Pancreas (tissue), 10 donors: ENCODE measurements at regions not wholly inside any gene's neighbourhood (a gene's known extent, or its start where the extent isn't known, plus 50 kb on each side); places are given as distances from the start of the nearest gene placed in this dataset.
"Not testable (repeated sequence)": the region's sequence is repeated elsewhere in the genome, so short reads cannot be mapped to it uniquely, and the experiment has no call there.

Source experiments
- ATAC-seq, 4 donors: fragments of 200-7000 bp; cut with Tn5 transposase; one replicate each; pipeline versions ENCODE4 v1.8.0 to v1.9.1; 2020; ENCODE audit warnings: mild to moderate bottlenecking in 4 of 4, moderate library complexity in 4 of 4
- DNase-seq, 6 donors: peaks; one replicate each; pipeline ENCODE4 v3.0.0-alpha.2; 2020
- FAIRE-seq: peaks from 2 replicates; lab custom pipeline; 2012; peaks lifted over from hg19 to GRCh38; lab: Jason Lieb, UNC
- H3K27ac ChIP-seq, 4 donors: fragments of 200-600 bp; sonication (generic); 1 replicate in 3 of 4; 2 replicates in 1 of 4; pipeline versions ENCODE4 v1.5.0 to v1.8.0; 2020
- H3K27me3 ChIP-seq, 4 donors: fragments of 200-600 bp; one replicate each; pipeline ENCODE4 v1.8.0; 2021
- H3K36me3 ChIP-seq, 3 donors: fragments of 200-600 bp; sonication (generic) in 1 of 3; one replicate each; pipeline versions ENCODE4 v1.5.0 to v1.8.0; 2020 to 2021
- H3K4me1 ChIP-seq, 3 donors: fragments of 200-600 bp; one replicate each; pipeline ENCODE4 v1.8.0; 2021
- H3K4me3 ChIP-seq, 4 donors: fragments of 200-600 bp; sonication (generic) in 2 of 4; one replicate each; pipeline versions ENCODE4 v1.5.0 to v1.8.0; 2020 to 2021
- H3K9me3 ChIP-seq, 4 donors: fragments of 200-600 bp; one replicate each; pipeline ENCODE4 v1.8.0; 2021
- WGBS, 2 donors: extraction: QIAGEN DNeasy Blood & Tissue Kit; methylation state at CpG; one replicate each; pipeline ENCODE4 v1.1.7; 2013; 5-methylcytosine and 5-hydroxymethylcytosine counted together
- intact Hi-C, 3 donors: fragments of 100-400 bp; cut with DNase I; formaldehyde crosslinking; loops; one replicate each; pipeline versions ENCODE4 v1.11.1 to v1.14.2; 2022
- TF ChIP-seq, protein P1 (sequence below), 4 donors: fragments of 200-600 bp; sonication (generic) in 3 of 4; IDR thresholded peaks; one replicate each; pipeline versions ENCODE4 v1.5.0 to v1.8.0; 2021; ENCODE audit warnings: antibody characterized with exemption in 4 of 4
- donor health status: healthy with polysubstance abuse.
- donor health status: DM: no; HTN: no; CAD: no; lungs with moderate emphysema.
- donor health status: DM: no; HTN: no; CAD: no.
- donor health status: control.
- donor health status: control.
- donor health status: Bipolar disorder and iron deficiency.
- donor health status: DM: yes; HTN: yes; CAD: no.
- donor health status: DM: no; HTN: no; CAD: no.
- donor health status: DM: no; HTN: no; CAD: no.
- donor health status: DM: yes; HTN: yes; CAD: no.

DNA sequence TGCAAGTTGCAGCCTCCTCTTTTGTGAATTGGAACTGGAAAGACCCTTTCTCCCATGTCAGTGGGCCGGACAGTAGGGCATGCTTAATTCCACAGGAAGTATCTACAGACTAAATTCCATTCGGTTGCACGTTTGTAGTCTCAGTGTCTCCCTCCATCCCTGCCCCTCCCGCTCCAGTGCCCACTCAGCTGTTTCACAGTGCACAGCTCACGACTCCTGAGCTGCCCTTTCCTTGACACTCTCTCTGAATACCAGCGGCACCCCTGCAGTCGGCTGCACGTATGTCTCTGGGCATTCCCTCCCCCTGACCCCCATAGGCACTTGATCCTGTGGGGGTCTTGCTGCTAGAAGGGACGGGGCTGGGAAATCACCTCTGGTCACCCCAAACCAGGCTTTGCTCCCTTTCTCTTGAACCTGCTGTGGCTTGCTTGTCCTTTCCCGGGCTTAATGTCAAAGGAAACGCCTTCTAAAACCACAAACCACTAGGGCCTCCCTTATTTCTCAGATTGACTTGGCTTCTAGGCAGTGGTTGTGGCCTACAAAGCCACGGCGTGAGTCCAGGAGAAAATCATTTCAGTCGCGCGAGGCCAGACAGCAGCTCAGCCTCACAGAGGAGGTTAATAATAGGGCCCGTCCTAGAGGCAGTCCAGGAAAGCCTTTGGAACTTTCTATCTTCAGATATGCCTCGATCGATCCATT, 365.3 kb upstream of the PROX1 start:
- H3K4me1 ChIP-seq = no peaks in the 10 kb centered on the region
- ATAC-seq = no peak
- no peak for FAIRE-seq

DNA sequence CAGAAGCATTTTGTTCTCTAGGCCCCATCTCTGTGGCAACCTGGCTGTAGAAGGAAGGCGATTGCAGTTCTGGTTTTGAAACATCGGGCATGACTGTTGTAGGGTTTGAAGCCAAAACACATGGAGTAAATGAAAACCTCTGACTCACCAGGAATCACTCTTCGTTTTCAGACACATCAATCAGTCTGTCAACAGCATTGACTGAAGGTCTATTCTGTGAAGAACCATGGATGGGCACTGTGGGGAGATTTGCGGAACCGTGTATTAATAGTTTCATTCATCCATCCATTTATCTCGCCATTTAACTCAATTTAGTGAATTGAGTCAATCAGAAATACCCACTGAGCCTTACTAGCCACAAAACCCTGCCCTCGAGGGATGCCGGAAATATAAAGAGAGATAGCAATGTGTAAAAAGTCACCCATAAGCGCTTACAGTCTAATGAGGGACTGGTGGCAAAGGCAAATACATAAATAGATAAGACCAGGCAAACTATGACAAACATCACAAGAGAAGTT, 364.6 kb upstream of the PROX1 start:
- no peak for FAIRE-seq
- no peaks in the 10 kb centered on the region for H3K4me1 ChIP-seq
- 74 to 77% methylated on average over 9 of the region's 9 CpGs for WGBS, 2 donors
- no peaks in the 10 kb centered on the region for H3K36me3 ChIP-seq
- no peak overlapping the region for H3K27ac ChIP-seq
- TF ChIP-seq, protein P1, sequence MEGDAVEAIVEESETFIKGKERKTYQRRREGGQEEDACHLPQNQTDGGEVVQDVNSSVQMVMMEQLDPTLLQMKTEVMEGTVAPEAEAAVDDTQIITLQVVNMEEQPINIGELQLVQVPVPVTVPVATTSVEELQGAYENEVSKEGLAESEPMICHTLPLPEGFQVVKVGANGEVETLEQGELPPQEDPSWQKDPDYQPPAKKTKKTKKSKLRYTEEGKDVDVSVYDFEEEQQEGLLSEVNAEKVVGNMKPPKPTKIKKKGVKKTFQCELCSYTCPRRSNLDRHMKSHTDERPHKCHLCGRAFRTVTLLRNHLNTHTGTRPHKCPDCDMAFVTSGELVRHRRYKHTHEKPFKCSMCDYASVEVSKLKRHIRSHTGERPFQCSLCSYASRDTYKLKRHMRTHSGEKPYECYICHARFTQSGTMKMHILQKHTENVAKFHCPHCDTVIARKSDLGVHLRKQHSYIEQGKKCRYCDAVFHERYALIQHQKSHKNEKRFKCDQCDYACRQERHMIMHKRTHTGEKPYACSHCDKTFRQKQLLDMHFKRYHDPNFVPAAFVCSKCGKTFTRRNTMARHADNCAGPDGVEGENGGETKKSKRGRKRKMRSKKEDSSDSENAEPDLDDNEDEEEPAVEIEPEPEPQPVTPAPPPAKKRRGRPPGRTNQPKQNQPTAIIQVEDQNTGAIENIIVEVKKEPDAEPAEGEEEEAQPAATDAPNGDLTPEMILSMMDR (IDR thresholded peaks at IDR 0.05) = no peak
- H3K9me3 ChIP-seq = no peaks in the 10 kb centered on the region
- intact Hi-C loops = no loop called here
- H3K27me3 ChIP-seq = no peaks in the 10 kb centered on the region
- no peak for ATAC-seq
- no peak overlapping the region for H3K4me3 ChIP-seq
- no peak for DNase-seq

More for the DNA sequence above, 365.3 kb upstream of the PROX1 start:
- Histone ChIP-seq H3K27me3 (no peaks in the 10 kb centered on the region), H3K4me3 (no peak overlapping the region), H3K9me3 (no peaks in the 10 kb centered on the region), H3K27ac (no peak overlapping the region), H3K36me3 (no peaks in the 10 kb centered on the region)
- WGBS, 2 donors = 88 to 89% methylated on average over 19 of the region's 19 CpGs
- TF ChIP-seq, protein P1 (IDR thresholded peaks at IDR 0.05) = no peak
- intact Hi-C loops = no loop called here
- DNase-seq = no peak

DNA sequence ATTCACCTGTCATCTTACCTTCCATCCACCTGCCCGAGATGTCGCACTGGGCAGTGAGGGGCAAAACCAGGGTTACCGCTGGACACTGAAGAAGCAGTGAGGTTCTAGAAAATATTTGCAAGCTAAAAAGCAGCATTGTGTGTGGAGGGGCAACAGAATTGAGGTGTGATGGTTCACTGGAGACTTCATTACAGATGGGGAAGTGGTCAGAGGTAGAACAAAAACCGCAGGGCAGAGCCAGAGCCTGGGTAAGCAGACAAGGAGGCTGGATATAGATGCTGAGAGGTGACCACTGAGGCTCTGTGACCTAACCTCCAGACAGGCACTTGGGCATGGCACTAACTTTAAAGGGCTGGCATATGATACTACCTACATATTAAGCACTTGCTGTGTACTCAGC, 363.9 kb upstream of the PROX1 start:
- Histone ChIP-seq H3K4me3 (no peak overlapping the region), H3K4me1 (no peaks in the 10 kb centered on the region), H3K9me3 (no peaks in the 10 kb centered on the region), H3K27me3 (no peaks in the 10 kb centered on the region), H3K36me3 (no peaks in the 10 kb centered on the region), H3K27ac (no peak overlapping the region)
- DNase-seq (no peak), ATAC-seq (no peak), FAIRE-seq (no peak)
- TF ChIP-seq, protein P1 (IDR thresholded peaks at IDR 0.05) = no peak
- 69 to 72% methylated on average over 4 of the region's 4 CpGs for WGBS, 2 donors
- intact Hi-C loops = no loop called here

DNA sequence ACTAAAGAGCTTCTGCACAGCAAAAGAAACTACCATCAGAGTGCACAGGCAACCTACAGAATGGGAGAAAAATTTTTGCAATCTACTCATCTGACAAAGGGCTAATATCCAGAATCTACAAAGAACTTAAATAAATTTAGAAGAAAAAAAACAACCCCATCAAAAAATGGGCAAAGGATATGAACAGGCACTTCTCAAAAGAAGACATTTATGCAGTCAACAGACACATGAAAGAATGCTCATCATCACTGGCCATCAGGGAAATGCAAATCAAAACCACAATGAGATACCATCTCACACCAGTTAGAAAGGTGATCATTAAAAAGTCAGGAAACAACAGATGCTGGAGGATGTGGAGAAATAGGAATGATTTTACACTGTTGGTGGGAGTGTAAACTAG, 351.0 kb upstream of the PROX1 start:
- H3K4me1 ChIP-seq, H3K27me3 ChIP-seq, DNase-seq, H3K36me3 ChIP-seq, intact Hi-C loops, H3K27ac ChIP-seq, ATAC-seq, H3K4me3 ChIP-seq, H3K9me3 ChIP-seq, FAIRE-seq: not testable (repeated sequence)

DNA sequence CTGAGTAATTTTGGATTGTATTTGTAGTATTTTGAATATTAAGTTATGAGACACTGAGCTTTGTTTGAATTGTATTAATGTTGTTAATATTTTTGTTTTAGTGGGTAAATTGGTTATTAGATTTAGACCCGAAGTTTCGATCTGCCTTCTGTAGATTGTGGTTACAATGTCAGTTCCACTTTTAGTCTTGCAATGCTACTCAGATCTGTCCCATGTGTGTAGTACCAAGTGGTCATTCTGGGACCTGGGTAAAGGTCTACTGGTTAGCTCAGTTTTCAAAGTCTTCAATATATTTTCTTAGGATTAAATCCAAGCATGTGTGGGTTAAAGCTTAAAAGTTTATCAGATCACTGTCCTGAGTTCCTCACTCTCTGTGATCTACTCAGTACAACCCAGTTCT, 346.5 kb upstream of the PROX1 start:
- TF ChIP-seq, protein P1 (IDR thresholded peaks at IDR 0.05) = no peak
- Histone ChIP-seq H3K4me3 (no peak overlapping the region), H3K27ac (no peak overlapping the region), H3K9me3 (no peaks in the 10 kb centered on the region), H3K4me1 (no peaks in the 10 kb centered on the region), H3K27me3 (peaks cover 0 to 3% (median 0%) of the 10 kb centered on the region in 4 donors), H3K36me3 (no peaks in the 10 kb centered on the region)
- FAIRE-seq = no peak
- intact Hi-C loops = no loop called here
- no peak for ATAC-seq
- DNase-seq = no peak
- 90 to 93% methylated on average over 2 of the region's 2 CpGs for WGBS, 2 donors
